HG03175 (cell line): ENCODE measurements at regions not wholly inside any gene's neighbourhood (a gene's known extent, or its start where the extent isn't known, plus 50 kb on each side); places are given as distances from the start of the nearest gene placed in this dataset.
"Not testable (repeated sequence)": the region's sequence is repeated elsewhere in the genome, so short reads cannot be mapped to it uniquely, and the experiment has no call there.

ENCODE experiments used
- ATAC-seq: cut with Tn5 transposase; IDR thresholded peaks from one replicate; pipeline ENCODE4 v1.9.1; 2021; ENCODE audit warnings: mild to moderate bottlenecking, moderate library complexity; ENCODE audit not compliant: unreplicated experiment

- no peak for ATAC-seq
Observed at GRCh38 chr1:74818241-74818640, 85.3 kb downstream of the TYW3 start.

GRCh38 chr1:74818661-74819456 lies 85.9 kb downstream of the TYW3 start:
- no peak for ATAC-seq

- ATAC-seq = no peak
Observed at GRCh38 chr1:74822851-74823401, 90.0 kb downstream of the TYW3 start.

GRCh38 chr1:74824497-74825107 lies 91.7 kb downstream of the TYW3 start:
- peak; percentile 84 for ATAC-seq

GRCh38 chr1:74830766-74831165 lies 97.8 kb downstream of the TYW3 start:
- ATAC-seq = no peak

GRCh38 chr1:74834261-74834660 lies 101.3 kb downstream of the TYW3 start:
- ATAC-seq = no peak

GRCh38 chr1:74835051-74835450 lies 102.1 kb downstream of the TYW3 start:
- ATAC-seq = no peak

- no peak for ATAC-seq
Observed at GRCh38 chr1:74842726-74843125, 109.8 kb downstream of the TYW3 start.

GRCh38 chr1:74847715-74848114 lies 114.8 kb downstream of the TYW3 start:
- no peak for ATAC-seq

- no peak for ATAC-seq
Observed at GRCh38 chr1:74853756-74854155, 120.8 kb downstream of the TYW3 start.

- ATAC-seq = no peak
Observed at GRCh38 chr1:74856174-74856573, 123.2 kb downstream of the TYW3 start.

- ATAC-seq = no peak
Observed at GRCh38 chr1:74857676-74858075, 124.7 kb downstream of the TYW3 start.

GRCh38 chr1:74858136-74858535 lies 125.2 kb downstream of the TYW3 start:
- peak; percentile 84 for ATAC-seq

GRCh38 chr1:74861867-74862266 lies 128.9 kb downstream of the TYW3 start:
- ATAC-seq = no peak

- ATAC-seq = no peak
Observed at GRCh38 chr1:74869702-74870101, 136.8 kb downstream of the TYW3 start.

GRCh38 chr1:74877366-74877765 lies 144.4 kb downstream of the TYW3 start:
- not testable (repeated sequence) for ATAC-seq

- no peak for ATAC-seq
Observed at GRCh38 chr1:74895411-74895810, 162.5 kb downstream of the TYW3 start.

GRCh38 chr1:74908131-74908530 lies 175.2 kb downstream of the TYW3 start:
- no peak for ATAC-seq

GRCh38 chr1:74908797-74909196 lies 175.8 kb downstream of the TYW3 start:
- ATAC-seq = no peak

GRCh38 chr1:74913978-74914377 lies 181.0 kb downstream of the TYW3 start:
- ATAC-seq = no peak

- ATAC-seq = no peak
Observed at GRCh38 chr1:74933500-74933899, 200.5 kb downstream of the TYW3 start.

- no peak for ATAC-seq
Observed at GRCh38 chr1:74935446-74935845, 198.7 kb upstream of the LHX8 start.
